Ascending aorta (tissue), 2 donors: ENCODE measurements at regions not wholly inside any gene's neighbourhood (a gene's known extent, or its start where the extent isn't known, plus 50 kb on each side); places are given as distances from the start of the nearest gene placed in this dataset.

Experiments used
- DNase-seq, 2 donors: peaks; one replicate each; pipeline ENCODE4 v3.0.0-alpha.2; 2019; ENCODE audit warnings: low spot score in 2 of 2
- H3K27ac ChIP-seq, 2 donors: fragments of 200-600 bp; sonication (generic); one replicate each; pipeline ENCODE4 v1.5.1; 2016 to 2017; ENCODE audit warnings: mild to moderate bottlenecking in 1 of 2
- H3K27me3 ChIP-seq: fragments of 200-600 bp; sonication (generic); one replicate; pipeline ENCODE4 v1.5.1; 2017
- H3K36me3 ChIP-seq, 2 donors: fragments of 200-600 bp; sonication (generic); one replicate each; pipeline ENCODE4 v1.5.1; 2016
- H3K4me1 ChIP-seq, 2 donors: fragments of 200-600 bp; sonication (generic); one replicate each; pipeline ENCODE4 v1.5.1; 2016 to 2017; ENCODE audit warnings: mild to moderate bottlenecking in 1 of 2
- H3K4me3 ChIP-seq, 2 donors: fragments of 200-600 bp; sonication (generic); one replicate each; pipeline ENCODE4 v1.5.1; 2016 to 2017; ENCODE audit warnings: mild to moderate bottlenecking in 1 of 2
- H3K9me3 ChIP-seq, 2 donors: fragments of 200-600 bp; sonication (generic); one replicate each; pipeline ENCODE4 v1.5.1; 2016
- CTCF ChIP-seq, 3 experiments: fragments of 200-600 bp in 2 of 3; fragments of 450-650 bp in 1 of 3; sonication (generic) in 2 of 3; IDR thresholded peaks; one replicate each; pipeline ENCODE4 v1.5.1; 2016 to 2019; ENCODE audit warnings: antibody characterized with exemption in 3 of 3, mild to moderate bottlenecking in 1 of 3, moderate library complexity in 1 of 3
- intact Hi-C: fragments of 100-400 bp; cut with DNase I; formaldehyde crosslinking; loops from one replicate; pipeline ENCODE4 v1.15.1; 2023

GRCh38 chr11:41982276-41982675 is 522.8 kb upstream of the LRRC4C start:
- Histone ChIP-seq H3K27ac (no peak overlapping the region), H3K4me3 (no peak overlapping the region), H3K4me1 (no peaks in the 10 kb centered on the region), H3K27me3 (no peaks in the 10 kb centered on the region), H3K9me3 (no peaks in the 10 kb centered on the region), H3K36me3 (no peaks in the 10 kb centered on the region)
- no peak for DNase-seq
- intact Hi-C loops = no loop called here
- TF ChIP-seq CTCF (IDR thresholded peaks at IDR 0.05) = no peak

- Histone ChIP-seq H3K27ac (no peak overlapping the region), H3K4me3 (no peak overlapping the region), H3K9me3 (no peaks in the 10 kb centered on the region), H3K27me3 (no peaks in the 10 kb centered on the region), H3K36me3 (no peaks in the 10 kb centered on the region), H3K4me1 (no peaks in the 10 kb centered on the region)
- TF ChIP-seq CTCF (IDR thresholded peaks at IDR 0.05) = no peak
- DNase-seq = no peak
- intact Hi-C loops = no loop called here
These were observed 523.5 kb upstream of the LRRC4C start for GRCh38 chr11:41982975-41983374.

- no peaks in the 10 kb centered on the region for H3K4me1 ChIP-seq
- H3K9me3 ChIP-seq = no peaks in the 10 kb centered on the region
- H3K27me3 ChIP-seq = no peaks in the 10 kb centered on the region
- H3K36me3 ChIP-seq = no peaks in the 10 kb centered on the region
- no peak overlapping the region for H3K27ac ChIP-seq
- intact Hi-C loops = no loop called here
- TF ChIP-seq CTCF (IDR thresholded peaks at IDR 0.05) = no peak
- DNase-seq = no peak
- no peak overlapping the region for H3K4me3 ChIP-seq
These were observed 524.0 kb upstream of the LRRC4C start for GRCh38 chr11:41983475-41983874.

- Histone ChIP-seq H3K4me3 (no peak overlapping the region), H3K36me3 (no peaks in the 10 kb centered on the region), H3K9me3 (no peaks in the 10 kb centered on the region), H3K27ac (no peak overlapping the region), H3K4me1 (no peaks in the 10 kb centered on the region), H3K27me3 (no peaks in the 10 kb centered on the region)
- intact Hi-C loops = no loop called here
- TF ChIP-seq CTCF (IDR thresholded peaks at IDR 0.05) = no peak
- DNase-seq = no peak
These were observed 524.6 kb upstream of the LRRC4C start for GRCh38 chr11:41984023-41984422.

GRCh38 chr11:41985799-41986198 is 526.3 kb upstream of the LRRC4C start:
- Histone ChIP-seq H3K36me3 (no peaks in the 10 kb centered on the region), H3K27ac (no peak overlapping the region), H3K9me3 (no peaks in the 10 kb centered on the region), H3K4me3 (no peak overlapping the region), H3K27me3 (no peaks in the 10 kb centered on the region), H3K4me1 (no peaks in the 10 kb centered on the region)
- no peak for TF ChIP-seq CTCF (IDR thresholded peaks at IDR 0.05)
- intact Hi-C loops = no loop called here
- no peak for DNase-seq

- no peak overlapping the region for H3K4me3 ChIP-seq
- no peaks in the 10 kb centered on the region for H3K27me3 ChIP-seq
- no peak for DNase-seq
- H3K36me3 ChIP-seq = no peaks in the 10 kb centered on the region
- no peak overlapping the region for H3K27ac ChIP-seq
- H3K4me1 ChIP-seq = no peaks in the 10 kb centered on the region
- no peak for TF ChIP-seq CTCF (IDR thresholded peaks at IDR 0.05)
- no peaks in the 10 kb centered on the region for H3K9me3 ChIP-seq
- intact Hi-C loops = no loop called here
These were observed 529.6 kb upstream of the LRRC4C start for GRCh38 chr11:41988951-41989572.
